Loucy (cell line): ENCODE measurements at regions not wholly inside any gene's neighbourhood (a gene's known extent, or its start where the extent isn't known, plus 50 kb on each side); places are given as distances from the start of the nearest gene placed in this dataset.

Experiments used
- H2AFZ ChIP-seq: fragments of 200-600 bp; sonication (generic); 2 replicates; pipeline ENCODE4 v1.6.0; 2016; ENCODE audit warnings: antibody characterized with exemption, mild to moderate bottlenecking, low read length, moderate library complexity
- H3F3A ChIP-seq: fragments of 200-600 bp; 2 replicates; pipeline ENCODE4 v1.6.0; 2016; ENCODE audit warnings: antibody characterized with exemption, low read depth, mild to moderate bottlenecking
- H3K27me3 ChIP-seq: fragments of 200-600 bp; sonication (generic); 2 replicates; pipeline ENCODE4 v1.6.1; 2014; ENCODE audit warnings: low read length, mild to moderate bottlenecking; ENCODE audit not compliant: insufficient read depth, poor library complexity, severe bottlenecking
- H3K36me3 ChIP-seq: fragments of 200-600 bp; sonication (generic); 2 replicates; pipeline ENCODE4 v1.6.1; 2016; ENCODE audit warnings: low read length; ENCODE audit not compliant: insufficient read depth
- H3K4me1 ChIP-seq: fragments of 200-600 bp; sonication (generic); 2 replicates; pipeline ENCODE4 v1.5.1; 2014; ENCODE audit warnings: low read length, mild to moderate bottlenecking; ENCODE audit not compliant: insufficient read depth, poor library complexity, severe bottlenecking
- H3K4me2 ChIP-seq: fragments of 200-600 bp; sonication (generic); 2 replicates; pipeline ENCODE4 v1.6.0; 2014; ENCODE audit warnings: antibody characterized with exemption, low read length, low read depth, mild to moderate bottlenecking; ENCODE audit not compliant: poor library complexity, severe bottlenecking
- H3K4me3 ChIP-seq: fragments of 200-600 bp; sonication (generic); 2 replicates; pipeline ENCODE4 v1.5.1; 2014; ENCODE audit warnings: low read length, mild to moderate bottlenecking, mixed read lengths; ENCODE audit not compliant: poor library complexity, severe bottlenecking
- H3K79me2 ChIP-seq: fragments of 200-600 bp; sonication (generic); 2 replicates; pipeline ENCODE4 v1.6.1; 2014; ENCODE audit warnings: low read length; ENCODE audit not compliant: insufficient read depth
- H3K9ac ChIP-seq: fragments of 200-600 bp; sonication (generic); 2 replicates; pipeline ENCODE4 v1.6.0; 2014; ENCODE audit warnings: mild to moderate bottlenecking, low read depth, low read length, moderate library complexity; ENCODE audit not compliant: poor library complexity, severe bottlenecking
- H3K9me2 ChIP-seq: fragments of 200-600 bp; sonication (generic); replicated peaks from 2 replicates; pipeline ENCODE4 v1.6.1; 2016; ENCODE audit warnings: low read depth, low read length, mixed read lengths
- H3K9me3 ChIP-seq: fragments of 200-600 bp; sonication (generic); 2 replicates; pipeline ENCODE4 v1.6.1; 2014; ENCODE audit warnings: mild to moderate bottlenecking, antibody characterized with exemption, low read length, low read depth; ENCODE audit not compliant: insufficient read depth
- H4K20me1 ChIP-seq: fragments of 200-600 bp; sonication (generic); 2 replicates; pipeline ENCODE4 v1.6.0; 2014; ENCODE audit warnings: antibody characterized with exemption, low read length, mild to moderate bottlenecking; ENCODE audit not compliant: insufficient read depth, poor library complexity, severe bottlenecking
- CTCF ChIP-seq: fragments of 200-600 bp; sonication (generic); conservative IDR thresholded peaks from 2 replicates; pipeline ENCODE4 v1.5.1; 2014; ENCODE audit warnings: mild to moderate bottlenecking, antibody characterized with exemption, low read length
- EZH2phosphoT487 ChIP-seq: fragments of 200-600 bp; IDR thresholded peaks from 2 replicates; pipeline ENCODE4 v1.6.1; 2018; ENCODE audit warnings: antibody characterized with exemption, mild to moderate bottlenecking, moderate library complexity, borderline replicate concordance

DNA sequence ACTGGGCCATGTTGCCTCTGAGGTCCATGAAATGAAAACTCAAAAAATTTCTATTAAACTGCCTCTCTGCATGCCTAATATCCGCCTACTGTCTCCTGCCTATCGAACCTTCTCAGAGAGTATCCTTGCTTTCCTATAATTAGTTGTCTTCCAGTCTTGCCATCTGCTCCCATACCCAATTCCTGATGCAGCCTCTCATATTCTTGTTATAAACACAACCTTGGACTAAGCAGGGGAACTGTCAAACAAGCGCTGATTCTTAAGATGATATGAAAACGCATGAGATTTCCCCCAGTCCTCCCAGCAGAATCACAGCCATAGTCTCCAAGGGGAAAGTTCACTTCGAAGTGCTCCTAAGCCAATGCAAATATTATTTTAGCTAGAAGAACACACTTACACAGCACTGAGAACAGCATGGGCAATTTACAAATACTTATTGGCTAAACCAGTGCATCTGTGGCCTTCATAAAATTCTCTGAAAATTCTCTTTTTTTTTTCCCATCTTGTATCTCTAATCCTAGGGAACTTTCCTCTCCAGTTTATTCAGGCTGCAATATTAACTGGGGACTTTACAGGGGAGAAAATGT, 471.6 kb downstream of the MBD2 start:
- H3K79me2 ChIP-seq = no peaks in the 10 kb centered on the region
- no peaks in the 10 kb centered on the region for H3K27me3 ChIP-seq
- no peak overlapping the region for H3K4me2 ChIP-seq
- no peak overlapping the region for H3K4me3 ChIP-seq
- no peaks in the 10 kb centered on the region for H3K9me3 ChIP-seq
- H3K4me1 ChIP-seq = no peaks in the 10 kb centered on the region
- no peaks in the 10 kb centered on the region for H4K20me1 ChIP-seq
- no peaks in the 10 kb centered on the region for H3F3A ChIP-seq
- no peak overlapping the region for H3K9ac ChIP-seq
- TF ChIP-seq CTCF (no peak), EZH2phosphoT487 (no peak)
- H3K9me2 ChIP-seq = no peaks in the 10 kb centered on the region
- no peak overlapping the region for H2AFZ ChIP-seq
- H3K36me3 ChIP-seq = no peaks in the 10 kb centered on the region

GRCh38 chr18:53749766-53750165, 474.7 kb downstream of the MBD2 start:
- Histone ChIP-seq H3K79me2 (no peaks in the 10 kb centered on the region), H3K9me2 (no peaks in the 10 kb centered on the region), H3K4me1 (no peaks in the 10 kb centered on the region), H2AFZ (no peak overlapping the region), H4K20me1 (no peaks in the 10 kb centered on the region), H3K4me3 (no peak overlapping the region), H3K9me3 (no peaks in the 10 kb centered on the region), H3K4me2 (no peak overlapping the region), H3F3A (no peaks in the 10 kb centered on the region), H3K36me3 (no peaks in the 10 kb centered on the region), H3K9ac (no peak overlapping the region), H3K27me3 (no peaks in the 10 kb centered on the region)
- TF ChIP-seq CTCF (no peak), EZH2phosphoT487 (no peak)

DNA sequence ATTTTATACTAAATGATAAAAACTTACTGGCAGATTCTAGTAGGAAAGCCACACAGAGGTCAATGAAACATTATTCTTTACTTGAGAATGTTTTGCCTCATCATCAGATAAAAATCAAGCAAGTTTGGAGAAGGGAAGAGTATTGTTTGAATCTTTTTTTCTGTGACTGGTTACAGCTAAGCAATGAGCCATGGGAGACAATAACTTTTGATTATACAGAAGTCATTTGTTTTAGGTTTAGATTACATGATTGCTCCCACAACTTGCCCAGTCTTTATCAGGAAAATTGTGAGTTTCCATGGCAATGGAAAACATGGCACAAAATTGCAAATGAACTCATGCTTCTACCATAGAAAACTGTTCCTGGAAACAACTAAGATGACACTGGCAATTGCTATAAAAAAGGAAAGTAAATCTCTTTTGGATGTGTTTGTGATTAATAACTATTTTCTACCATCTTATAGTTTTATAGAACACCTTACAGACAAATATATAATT, 476.8 kb downstream of the MBD2 start:
- Histone ChIP-seq H3K9ac (no peak overlapping the region), H3K4me3 (no peak overlapping the region), H3K9me3 (no peaks in the 10 kb centered on the region), H3K4me1 (no peaks in the 10 kb centered on the region), H2AFZ (no peak overlapping the region), H3K9me2 (no peaks in the 10 kb centered on the region), H3K4me2 (no peak overlapping the region), H3K36me3 (no peaks in the 10 kb centered on the region), H3K27me3 (no peaks in the 10 kb centered on the region), H3K79me2 (no peaks in the 10 kb centered on the region), H4K20me1 (no peaks in the 10 kb centered on the region), H3F3A (no peaks in the 10 kb centered on the region)
- no peak for TF ChIP-seq CTCF
- TF ChIP-seq EZH2phosphoT487 = no peak
